SK-N-SH treated with all-trans-retinoic acid at 6 μM for 48 hours (cell line): ENCODE measurements at regions not wholly inside any gene's neighbourhood (a gene's known extent, or its start where the extent isn't known, plus 50 kb on each side); places are given as distances from the start of the nearest gene placed in this dataset.

Experiments
- ATAC-seq: fragments of 200-7000 bp; cut with Tn5 transposase; 3 replicates; pipeline ENCODE4 v1.9.1; 2020; ENCODE audit warnings: mild to moderate bottlenecking, moderate library complexity
- ARNTL ChIP-seq: fragments of 450-650 bp; formaldehyde crosslinking; IDR thresholded peaks from 2 replicates; pipeline ENCODE4 v1.5.0; 2020; ENCODE audit warnings: low read depth, mild to moderate bottlenecking, moderate library complexity, borderline replicate concordance
- BACH2 ChIP-seq: fragments of 250-450 bp; sonication (Bioruptor Pico); IDR thresholded peaks from 2 replicates; pipeline ENCODE4 v1.9.0; 2021; ENCODE audit warnings: mild to moderate bottlenecking, borderline replicate concordance
- CSDC2 ChIP-seq: fragments of 250-450 bp; sonication (Bioruptor Pico); IDR thresholded peaks from 2 replicates; pipeline ENCODE4 v1.5.0; 2020; ENCODE audit warnings: mild to moderate bottlenecking, moderate library complexity
- ESRRG ChIP-seq: fragments of 250-450 bp; sonication (Bioruptor Pico); IDR thresholded peaks from 2 replicates; pipeline ENCODE4 v1.6.1; 2021; ENCODE audit warnings: mild to moderate bottlenecking
- GLIS3 ChIP-seq: fragments of 250-450 bp; sonication (Bioruptor Pico); IDR thresholded peaks from 2 replicates; pipeline ENCODE4 v1.5.0; 2020; ENCODE audit warnings: mild to moderate bottlenecking, moderate library complexity
- ISL1 ChIP-seq: fragments of 250-450 bp; sonication (Bioruptor Pico); IDR thresholded peaks from 2 replicates; pipeline ENCODE4 v2.1.2; 2022; ENCODE audit warnings: mild to moderate bottlenecking, moderate library complexity
- OSR1 ChIP-seq: fragments of 250-450 bp; sonication (Bioruptor Pico); IDR thresholded peaks from 2 replicates; pipeline ENCODE4 v1.8.0; 2022; ENCODE audit warnings: moderate library complexity, mild to moderate bottlenecking, inconsistent platforms
- POU6F1 ChIP-seq: fragments of 250-450 bp; sonication (Bioruptor Pico); IDR thresholded peaks from 2 replicates; pipeline ENCODE4 v1.8.0; 2021; ENCODE audit warnings: low read depth, mild to moderate bottlenecking, moderate library complexity, borderline replicate concordance
- PPARA ChIP-seq: fragments of 250-450 bp; sonication (Bioruptor Pico); IDR thresholded peaks from 2 replicates; pipeline ENCODE4 v1.5.0; 2020; ENCODE audit warnings: mild to moderate bottlenecking, borderline replicate concordance
- RARB ChIP-seq: fragments of 250-450 bp; sonication (Bioruptor Pico); IDR thresholded peaks from 2 replicates; pipeline ENCODE4 v1.8.0; 2021; ENCODE audit warnings: mild to moderate bottlenecking, moderate library complexity
- SNAI2 ChIP-seq: fragments of 250-450 bp; sonication (Bioruptor Pico); IDR thresholded peaks from 2 replicates; pipeline ENCODE4 v1.5.0; 2020; ENCODE audit warnings: mild to moderate bottlenecking, moderate library complexity
- TCF4 ChIP-seq: fragments of 250-450 bp; sonication (Bioruptor Pico); IDR thresholded peaks from 2 replicates; pipeline ENCODE4 v1.8.0; 2021; ENCODE audit warnings: mild to moderate bottlenecking, moderate library complexity, borderline replicate concordance
- TOX ChIP-seq: fragments of 250-450 bp; sonication (Bioruptor Pico); IDR thresholded peaks from 2 replicates; pipeline ENCODE4 v1.8.0; 2021; ENCODE audit warnings: mild to moderate bottlenecking, moderate library complexity, borderline replicate concordance
- ZC3H10 ChIP-seq: fragments of 250-450 bp; sonication (Bioruptor Pico); IDR thresholded peaks from 2 replicates; pipeline ENCODE4 v1.5.1; 2021; ENCODE audit warnings: mild to moderate bottlenecking, moderate library complexity
- ZFP3 ChIP-seq: fragments of 250-450 bp; sonication (Bioruptor Pico); IDR thresholded peaks from 2 replicates; pipeline ENCODE4 v1.5.0; 2020; ENCODE audit warnings: mild to moderate bottlenecking, moderate library complexity
- ZFP30 ChIP-seq: fragments of 450-650 bp; formaldehyde crosslinking; IDR thresholded peaks from 2 replicates; pipeline ENCODE4 v1.5.0; 2022; ENCODE audit warnings: mild to moderate bottlenecking, moderate library complexity
- ZNF565 ChIP-seq: fragments of 450-650 bp; formaldehyde crosslinking; conservative IDR thresholded peaks from 2 replicates; pipeline ENCODE4 v1.5.0; 2020; ENCODE audit warnings: low read depth, mild to moderate bottlenecking, moderate library complexity
- ZNF70 ChIP-seq: fragments of 450-650 bp; formaldehyde crosslinking; IDR thresholded peaks from 2 replicates; pipeline ENCODE4 v1.5.0; 2020; ENCODE audit warnings: mild to moderate bottlenecking, moderate library complexity
- ZNF8 ChIP-seq: fragments of 450-650 bp; formaldehyde crosslinking; IDR thresholded peaks from 2 replicates; pipeline ENCODE4 v1.5.0; 2020; ENCODE audit warnings: mild to moderate bottlenecking, moderate library complexity
- TF ChIP-seq, protein P1 (sequence below): fragments of 250-450 bp; sonication (Bioruptor Pico); IDR thresholded peaks from 2 replicates; pipeline ENCODE4 v1.5.1; 2021; ENCODE audit warnings: mild to moderate bottlenecking, moderate library complexity
- TF ChIP-seq, protein P2 (sequence below): fragments of 250-450 bp; sonication (Bioruptor Pico); IDR thresholded peaks from 2 replicates; pipeline ENCODE4 v1.5.1; 2020; ENCODE audit warnings: low read depth, mild to moderate bottlenecking, moderate library complexity
- TF ChIP-seq, protein P3 (sequence below): fragments of 250-450 bp; sonication (Bioruptor Pico); IDR thresholded peaks from 2 replicates; pipeline ENCODE4 v1.5.0; 2020; ENCODE audit warnings: mild to moderate bottlenecking, moderate library complexity

- no peak for ATAC-seq
- TF ChIP-seq ESRRG (CRISPR knock-in tag) (no peak), ZNF8 (no peak), ZC3H10 (CRISPR knock-in tag) (no peak), BACH2 (CRISPR knock-in tag) (no peak), ISL1 (CRISPR knock-in tag) (no peak), SNAI2 (CRISPR knock-in tag) (no peak), ZNF565 (CRISPR knock-in tag) (no peak), ZFP3 (CRISPR knock-in tag) (no peak), TOX (CRISPR knock-in tag) (no peak), ZNF70 (CRISPR knock-in tag) (no peak), CSDC2 (no peak), PPARA (CRISPR knock-in tag) (no peak), OSR1 (CRISPR knock-in tag) (no peak), TCF4 (no peak)
- TF ChIP-seq, protein P1, sequence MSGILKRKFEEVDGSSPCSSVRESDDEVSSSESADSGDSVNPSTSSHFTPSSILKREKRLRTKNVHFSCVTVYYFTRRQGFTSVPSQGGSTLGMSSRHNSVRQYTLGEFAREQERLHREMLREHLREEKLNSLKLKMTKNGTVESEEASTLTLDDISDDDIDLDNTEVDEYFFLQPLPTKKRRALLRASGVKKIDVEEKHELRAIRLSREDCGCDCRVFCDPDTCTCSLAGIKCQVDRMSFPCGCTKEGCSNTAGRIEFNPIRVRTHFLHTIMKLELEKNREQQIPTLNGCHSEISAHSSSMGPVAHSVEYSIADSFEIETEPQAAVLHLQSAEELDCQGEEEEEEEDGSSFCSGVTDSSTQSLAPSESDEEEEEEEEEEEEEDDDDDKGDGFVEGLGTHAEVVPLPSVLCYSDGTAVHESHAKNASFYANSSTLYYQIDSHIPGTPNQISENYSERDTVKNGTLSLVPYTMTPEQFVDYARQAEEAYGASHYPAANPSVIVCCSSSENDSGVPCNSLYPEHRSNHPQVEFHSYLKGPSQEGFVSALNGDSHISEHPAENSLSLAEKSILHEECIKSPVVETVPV: no peak
- TF ChIP-seq, protein P2, sequence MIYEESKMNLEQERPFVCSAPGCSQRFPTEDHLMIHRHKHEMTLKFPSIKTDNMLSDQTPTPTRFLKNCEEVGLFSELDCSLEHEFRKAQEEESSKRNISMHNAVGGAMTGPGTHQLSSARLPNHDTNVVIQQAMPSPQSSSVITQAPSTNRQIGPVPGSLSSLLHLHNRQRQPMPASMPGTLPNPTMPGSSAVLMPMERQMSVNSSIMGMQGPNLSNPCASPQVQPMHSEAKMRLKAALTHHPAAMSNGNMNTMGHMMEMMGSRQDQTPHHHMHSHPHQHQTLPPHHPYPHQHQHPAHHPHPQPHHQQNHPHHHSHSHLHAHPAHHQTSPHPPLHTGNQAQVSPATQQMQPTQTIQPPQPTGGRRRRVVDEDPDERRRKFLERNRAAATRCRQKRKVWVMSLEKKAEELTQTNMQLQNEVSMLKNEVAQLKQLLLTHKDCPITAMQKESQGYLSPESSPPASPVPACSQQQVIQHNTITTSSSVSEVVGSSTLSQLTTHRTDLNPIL (CRISPR knock-in tag): no peak
Measured at GRCh38 chr5:88094906-88095496, 173.6 kb downstream of the TMEM161B start.

- no peak for ATAC-seq
- TF ChIP-seq, protein P3, sequence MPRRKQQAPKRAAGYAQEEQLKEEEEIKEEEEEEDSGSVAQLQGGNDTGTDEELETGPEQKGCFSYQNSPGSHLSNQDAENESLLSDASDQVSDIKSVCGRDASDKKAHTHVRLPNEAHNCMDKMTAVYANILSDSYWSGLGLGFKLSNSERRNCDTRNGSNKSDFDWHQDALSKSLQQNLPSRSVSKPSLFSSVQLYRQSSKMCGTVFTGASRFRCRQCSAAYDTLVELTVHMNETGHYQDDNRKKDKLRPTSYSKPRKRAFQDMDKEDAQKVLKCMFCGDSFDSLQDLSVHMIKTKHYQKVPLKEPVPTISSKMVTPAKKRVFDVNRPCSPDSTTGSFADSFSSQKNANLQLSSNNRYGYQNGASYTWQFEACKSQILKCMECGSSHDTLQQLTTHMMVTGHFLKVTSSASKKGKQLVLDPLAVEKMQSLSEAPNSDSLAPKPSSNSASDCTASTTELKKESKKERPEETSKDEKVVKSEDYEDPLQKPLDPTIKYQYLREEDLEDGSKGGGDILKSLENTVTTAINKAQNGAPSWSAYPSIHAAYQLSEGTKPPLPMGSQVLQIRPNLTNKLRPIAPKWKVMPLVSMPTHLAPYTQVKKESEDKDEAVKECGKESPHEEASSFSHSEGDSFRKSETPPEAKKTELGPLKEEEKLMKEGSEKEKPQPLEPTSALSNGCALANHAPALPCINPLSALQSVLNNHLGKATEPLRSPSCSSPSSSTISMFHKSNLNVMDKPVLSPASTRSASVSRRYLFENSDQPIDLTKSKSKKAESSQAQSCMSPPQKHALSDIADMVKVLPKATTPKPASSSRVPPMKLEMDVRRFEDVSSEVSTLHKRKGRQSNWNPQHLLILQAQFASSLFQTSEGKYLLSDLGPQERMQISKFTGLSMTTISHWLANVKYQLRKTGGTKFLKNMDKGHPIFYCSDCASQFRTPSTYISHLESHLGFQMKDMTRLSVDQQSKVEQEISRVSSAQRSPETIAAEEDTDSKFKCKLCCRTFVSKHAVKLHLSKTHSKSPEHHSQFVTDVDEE (CRISPR knock-in tag): no peak
- TF ChIP-seq OSR1 (CRISPR knock-in tag) (no peak), POU6F1 (CRISPR knock-in tag) (no peak), ESRRG (CRISPR knock-in tag) (no peak)
Measured at GRCh38 chr5:88094403-88094802, 174.2 kb downstream of the TMEM161B start.

DNA sequence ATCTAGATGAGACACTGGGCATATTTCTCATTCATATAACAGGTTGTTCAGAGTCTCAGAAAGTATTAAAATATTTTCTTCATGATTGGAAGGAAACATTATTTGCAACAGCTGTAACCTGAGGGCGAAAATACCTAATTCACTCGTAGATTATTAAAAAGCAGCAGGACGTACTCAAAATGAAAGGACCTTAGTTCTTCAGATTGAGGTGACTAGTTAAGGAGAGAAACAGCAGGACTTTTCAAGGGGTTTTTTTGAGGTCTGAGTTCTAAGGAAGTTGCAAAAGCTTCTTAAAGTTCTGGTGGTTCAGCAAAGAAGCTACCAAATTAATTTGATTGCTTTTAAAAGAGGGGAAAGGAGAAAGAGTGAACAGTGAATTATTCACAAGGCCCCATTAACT, 174.9 kb downstream of the TMEM161B start:
- TF ChIP-seq RARB (CRISPR knock-in tag): no peak
- no peak for TF ChIP-seq ZFP3 (CRISPR knock-in tag)
- no peak for TF ChIP-seq ZNF8
- no peak for TF ChIP-seq ZC3H10 (CRISPR knock-in tag)
- TF ChIP-seq ARNTL (CRISPR knock-in tag): no peak
- TF ChIP-seq GLIS3: no peak
- TF ChIP-seq, protein P3 (CRISPR knock-in tag): no peak
- TF ChIP-seq ESRRG (CRISPR knock-in tag): no peak
- TF ChIP-seq, protein P1: no peak
- TF ChIP-seq POU6F1 (CRISPR knock-in tag): no peak
- no peak for TF ChIP-seq ZFP30 (CRISPR knock-in tag)
- TF ChIP-seq ISL1 (CRISPR knock-in tag): no peak
- no peak for TF ChIP-seq ZNF70 (CRISPR knock-in tag)
- no peak for TF ChIP-seq PPARA (CRISPR knock-in tag)
- no peak for TF ChIP-seq TOX (CRISPR knock-in tag)
- TF ChIP-seq, protein P2 (CRISPR knock-in tag): no peak
- ATAC-seq: no peak
